ENCODE measurements at regions not wholly inside any gene's neighbourhood (a gene's known extent, or its start where the extent isn't known, plus 50 kb on each side); places are given as distances from the start of the nearest gene placed in this dataset.
"Not testable (repeated sequence)": the region's sequence is repeated elsewhere in the genome, so short reads cannot be mapped to it uniquely, and the experiment has no call there.

DNA sequence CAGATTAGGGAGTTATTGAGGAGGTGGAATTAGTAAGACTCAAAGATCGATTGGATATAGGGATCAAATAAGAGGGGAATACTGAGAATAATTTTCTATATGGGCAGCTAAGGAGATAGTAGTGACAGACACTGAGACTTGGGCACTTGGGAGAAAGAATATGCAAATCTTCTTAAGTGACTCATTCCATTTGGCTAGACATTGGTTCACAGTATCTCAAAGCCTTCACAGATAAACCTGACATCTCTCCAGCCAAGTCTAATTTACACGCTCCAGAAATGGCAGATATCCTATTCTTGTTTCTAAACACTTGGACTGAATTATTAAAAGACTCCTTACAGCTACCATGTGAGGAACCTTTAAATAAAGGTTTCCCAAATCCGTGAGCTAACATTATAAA lies 104.6 kb upstream of the ADAMTS9 start:
- DNase-seq, result no peak
- no peak for TF ChIP-seq GATA1 (IDR thresholded peaks at IDR 0.05; ENCODE audit: low read depth, low read length)
- TF ChIP-seq POLR2A (IDR thresholded peaks at IDR 0.05; ENCODE audit: low read length), result no peak

- no peak for DNase-seq
- TF ChIP-seq POLR2A (IDR thresholded peaks at IDR 0.05; ENCODE audit: low read length) (no peak), GATA1 (IDR thresholded peaks at IDR 0.05; ENCODE audit: low read depth, low read length) (no peak)
These were observed 101.3 kb upstream of the ADAMTS9 start for GRCh38 chr3:64789111-64789510.

GRCh38 chr3:64783200-64783599 lies 95.4 kb upstream of the ADAMTS9 start:
- TF ChIP-seq POLR2A (IDR thresholded peaks at IDR 0.05; ENCODE audit: low read length) (no peak), GATA1 (IDR thresholded peaks at IDR 0.05; ENCODE audit: low read depth, low read length) (no peak)
- DNase-seq, result no peak

DNA sequence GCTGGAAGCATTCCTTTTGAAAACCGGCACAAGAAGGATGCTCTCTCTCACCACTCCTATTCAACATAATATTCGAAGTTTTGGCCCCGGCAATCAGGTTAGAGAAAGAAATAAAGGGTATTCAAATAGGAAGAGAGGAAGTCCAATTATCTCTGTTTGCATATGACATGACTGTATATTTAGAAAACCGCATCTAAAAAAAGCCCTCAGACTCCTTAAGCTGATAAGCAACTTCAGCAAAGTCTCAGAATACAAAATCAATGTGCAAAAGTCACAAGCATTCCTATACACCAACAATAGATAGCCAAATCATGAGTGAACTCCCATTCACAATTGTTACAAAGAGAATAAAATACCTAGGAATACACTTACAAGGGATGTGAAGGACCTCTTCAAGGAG lies 93.1 kb upstream of the ADAMTS9 start:
- not testable (repeated sequence) for DNase-seq

- TF ChIP-seq POLR2A (IDR thresholded peaks at IDR 0.05; ENCODE audit: low read length) (no peak), GATA1 (IDR thresholded peaks at IDR 0.05; ENCODE audit: low read depth, low read length) (no peak)
- no peak for DNase-seq
These were observed 85.3 kb upstream of the ADAMTS9 start for GRCh38 chr3:64773137-64773536.

GRCh38 chr3:64766440-64766839 lies 78.6 kb upstream of the ADAMTS9 start:
- no peak for DNase-seq
- no peak for TF ChIP-seq POLR2A (IDR thresholded peaks at IDR 0.05; ENCODE audit: low read length)
- TF ChIP-seq GATA1 (IDR thresholded peaks at IDR 0.05; ENCODE audit: low read depth, low read length), result no peak

DNA sequence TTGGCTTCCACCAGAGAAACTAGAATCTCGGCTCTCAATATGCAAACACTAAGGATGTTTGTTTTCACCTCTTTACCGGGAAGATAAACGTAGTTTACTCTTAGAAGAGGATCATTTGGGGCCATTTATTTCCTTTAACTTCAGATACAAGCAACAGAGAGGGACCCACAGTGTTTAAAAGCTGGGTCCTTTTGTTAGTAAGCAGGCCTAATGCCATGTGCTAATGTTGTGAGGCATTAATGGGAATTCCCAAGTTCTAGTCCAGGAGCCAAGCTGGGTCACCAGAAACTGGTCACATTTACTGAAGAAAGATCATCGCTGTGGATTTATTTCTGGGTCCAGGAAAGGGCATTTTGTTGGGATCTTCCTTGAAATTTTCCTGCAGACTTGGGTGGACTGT lies 78.1 kb upstream of the ADAMTS9 start:
- TF ChIP-seq GATA1 (IDR thresholded peaks at IDR 0.05; ENCODE audit: low read depth, low read length) (no peak), POLR2A (IDR thresholded peaks at IDR 0.05; ENCODE audit: low read length) (no peak)
- no peak for DNase-seq

DNA sequence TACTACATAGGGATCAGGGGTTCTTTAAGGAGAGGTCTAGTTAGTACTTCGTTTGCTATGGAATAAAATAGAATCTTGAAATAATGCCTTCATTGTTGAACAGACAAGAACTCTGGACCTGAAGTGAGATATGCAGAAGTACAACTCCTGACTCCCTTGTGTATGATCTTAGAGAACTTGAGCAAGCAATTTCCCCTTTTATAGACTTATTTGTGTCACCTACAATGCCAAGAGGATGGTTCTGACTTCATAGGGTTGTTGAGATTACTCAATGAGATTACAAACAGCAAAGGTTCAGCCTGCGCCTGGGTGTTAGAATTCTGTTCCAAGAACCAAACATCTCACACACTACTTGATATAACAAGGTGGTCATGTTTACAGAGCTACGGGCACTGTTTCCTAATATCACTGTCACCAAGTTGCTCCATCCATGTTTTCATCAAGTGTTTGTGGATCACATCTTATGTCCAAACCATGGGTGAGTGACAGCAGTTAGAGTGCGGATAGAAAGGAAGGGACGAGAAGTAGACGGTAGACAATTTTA lies 76.7 kb upstream of the ADAMTS9 start:
- no peak for TF ChIP-seq POLR2A (IDR thresholded peaks at IDR 0.05; ENCODE audit: low read length)
- TF ChIP-seq GATA1 (IDR thresholded peaks at IDR 0.05; ENCODE audit: low read depth, low read length), result no peak
- DNase-seq, result no peak

DNA sequence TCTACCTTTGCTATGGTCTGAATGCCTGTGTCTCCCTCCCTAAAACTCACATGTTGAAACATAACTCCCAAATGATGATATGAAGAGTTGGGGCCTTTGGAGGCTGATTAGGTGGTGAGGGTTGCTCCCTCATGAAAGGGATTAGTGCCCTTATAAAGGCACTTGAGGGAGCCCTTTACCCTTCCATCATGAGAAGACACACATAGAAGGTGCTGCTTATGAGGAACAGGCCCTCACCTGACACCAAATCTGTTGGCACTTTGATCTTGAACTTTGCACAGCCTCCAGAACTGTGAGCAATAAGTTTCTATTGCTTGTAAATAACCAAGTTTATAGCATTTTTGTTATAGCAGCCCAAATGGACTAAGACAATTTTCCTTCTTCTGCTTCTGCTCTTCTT lies 76.2 kb upstream of the ADAMTS9 start:
- TF ChIP-seq POLR2A (IDR thresholded peaks at IDR 0.05; ENCODE audit: low read length), result no peak
- TF ChIP-seq GATA1 (IDR thresholded peaks at IDR 0.05; ENCODE audit: low read depth, low read length), result no peak
- DNase-seq, result no peak

- DNase-seq, result no peak
- TF ChIP-seq POLR2A (IDR thresholded peaks at IDR 0.05; ENCODE audit: low read length) (no peak), GATA1 (IDR thresholded peaks at IDR 0.05; ENCODE audit: low read depth, low read length) (no peak)
These were observed 73.9 kb upstream of the ADAMTS9 start for GRCh38 chr3:64761729-64762128.

- TF ChIP-seq GATA1 (IDR thresholded peaks at IDR 0.05; ENCODE audit: low read depth, low read length), result no peak
- DNase-seq, result no peak
These were observed 72.5 kb upstream of the ADAMTS9 start for GRCh38 chr3:64760258-64760657.

GRCh38 chr3:64759811-64760210 lies 72.0 kb upstream of the ADAMTS9 start:
- TF ChIP-seq GATA1 (IDR thresholded peaks at IDR 0.05; ENCODE audit: low read depth, low read length), result no peak
- DNase-seq, result no peak

DNA sequence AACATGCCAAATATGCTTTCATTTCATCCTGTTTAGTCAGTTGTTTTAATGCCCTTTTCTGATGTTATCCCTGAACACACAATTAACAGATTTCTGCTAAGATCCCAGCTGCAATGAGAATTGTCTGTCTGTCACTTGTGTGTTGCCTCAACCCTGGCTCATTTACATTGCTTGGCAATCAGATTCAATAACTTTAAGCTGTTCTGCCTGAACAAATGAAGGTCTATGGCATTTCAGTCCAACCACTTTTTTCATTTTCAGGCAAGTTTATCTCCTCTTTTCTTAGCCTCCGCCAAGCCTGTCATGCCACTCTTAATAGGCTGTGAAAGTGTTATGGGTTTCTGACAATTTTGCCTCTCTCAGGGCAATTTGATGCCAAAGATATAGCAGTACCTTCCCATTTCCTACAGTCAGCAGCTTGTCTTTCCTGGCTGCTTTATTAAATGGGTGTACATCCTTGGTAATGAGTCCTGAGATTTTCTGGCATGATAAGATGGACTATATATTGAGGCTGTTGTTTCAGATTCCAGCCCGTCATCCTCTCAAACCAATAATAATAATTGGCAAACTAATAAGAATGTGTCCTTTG lies 68.7 kb upstream of the ADAMTS9 start:
- TF ChIP-seq GATA1 (IDR thresholded peaks at IDR 0.05; ENCODE audit: low read depth, low read length), result no peak
- no peak for TF ChIP-seq POLR2A (IDR thresholded peaks at IDR 0.05; ENCODE audit: low read length)
- DNase-seq, result no peak

- TF ChIP-seq GATA1 (IDR thresholded peaks at IDR 0.05; ENCODE audit: low read depth, low read length) (no peak), POLR2A (IDR thresholded peaks at IDR 0.05; ENCODE audit: low read length) (no peak)
- no peak for DNase-seq
These were observed 60.6 kb upstream of the ADAMTS9 start for GRCh38 chr3:64748244-64748904.

DNA sequence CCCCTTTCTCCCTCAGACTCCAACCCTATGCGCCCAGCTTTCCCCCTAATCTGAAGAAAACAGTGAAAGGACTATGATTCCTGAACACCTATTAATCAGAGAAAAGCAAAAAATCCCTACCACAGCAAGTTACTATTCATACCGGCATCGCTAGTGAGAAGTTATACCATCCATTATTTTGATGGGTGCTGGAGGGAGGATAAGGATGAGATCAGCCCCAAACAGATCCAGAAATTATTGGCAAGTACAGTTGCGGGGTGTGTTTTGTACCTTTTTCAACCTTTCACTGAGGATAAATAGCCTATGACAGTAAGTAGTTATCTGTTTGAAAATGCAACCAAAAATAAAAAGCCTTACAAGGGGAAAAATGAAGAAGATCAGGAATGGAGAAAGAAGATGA lies 59.9 kb upstream of the ADAMTS9 start:
- no peak for DNase-seq
- no peak for TF ChIP-seq GATA1 (IDR thresholded peaks at IDR 0.05; ENCODE audit: low read depth, low read length)
- TF ChIP-seq POLR2A (IDR thresholded peaks at IDR 0.05; ENCODE audit: low read length), result no peak
